ENCODE measurements at regions not wholly inside any gene's neighbourhood (a gene's known extent, or its start where the extent isn't known, plus 50 kb on each side); places are given as distances from the start of the nearest gene placed in this dataset.

- ATAC-seq (no peak), DNase-seq (ENCODE audit: missing footprints) (no peak)
- intact Hi-C loops (cut with DNase I), result no loop called here
Observed at GRCh38 chr1:71203241-71203640, 122.4 kb upstream of the ZRANB2 start.

- no peak for ATAC-seq
- intact Hi-C loops (cut with DNase I), result no loop called here
- DNase-seq (ENCODE audit: missing footprints), result no peak
Observed at GRCh38 chr1:71200503-71200902, 119.7 kb upstream of the ZRANB2 start.

DNA sequence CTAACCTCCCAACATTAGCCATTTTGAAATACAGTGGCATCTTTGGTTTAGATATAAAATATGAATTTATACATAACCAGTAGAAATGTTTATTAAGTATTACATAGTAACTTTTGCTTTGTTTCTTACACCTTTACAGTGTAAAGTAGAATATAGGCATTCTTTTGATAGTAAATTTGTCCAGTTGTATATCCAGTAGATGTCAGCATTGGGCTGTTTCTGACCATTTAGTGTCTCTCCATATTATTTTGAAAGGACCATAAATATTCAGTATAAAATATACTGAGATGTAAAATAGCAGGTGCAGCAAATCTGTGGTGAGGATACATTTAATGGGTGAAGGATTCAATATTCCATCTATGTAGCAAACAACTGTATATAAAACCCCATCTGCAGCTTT is 115.8 kb upstream of the ZRANB2 start:
- intact Hi-C loops (cut with DNase I), result loop anchor here (5.0 to 10.0 kb wide), 2 partner anchors 326 to 838 kb away; no protein-coding TSS in a partner anchor

DNA sequence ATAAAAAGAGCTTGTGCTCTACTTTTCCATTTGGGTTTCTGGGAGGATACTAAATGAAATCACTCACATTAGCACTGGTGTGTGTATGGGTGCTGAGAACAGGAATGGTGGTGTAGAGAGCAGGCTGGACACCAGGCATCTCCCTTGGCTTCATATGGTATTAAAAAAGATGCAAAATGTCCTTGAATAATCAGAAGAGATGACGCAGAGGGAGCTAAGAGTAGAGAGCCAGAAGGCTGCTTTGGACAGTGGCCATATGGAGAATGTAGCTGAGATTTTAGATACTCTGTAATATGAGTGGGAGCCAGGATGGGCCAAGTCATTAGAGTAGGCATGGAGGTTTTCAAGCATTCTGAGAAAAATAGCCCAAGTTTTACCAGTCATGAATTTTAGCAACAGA is 112.3 kb upstream of the ZRANB2 start:
- ATAC-seq, result peak; percentile 82
- DNase-seq (ENCODE audit: missing footprints), result no peak
- intact Hi-C loops (cut with DNase I), result loop anchor here (10.0 kb wide), 1 partner anchor 842 kb away; no protein-coding TSS in a partner anchor

More for the DNA sequence above, 115.8 kb upstream of the ZRANB2 start:
- DNase-seq (ENCODE audit: missing footprints), result no peak
- ATAC-seq, result peak; percentile 47

DNA sequence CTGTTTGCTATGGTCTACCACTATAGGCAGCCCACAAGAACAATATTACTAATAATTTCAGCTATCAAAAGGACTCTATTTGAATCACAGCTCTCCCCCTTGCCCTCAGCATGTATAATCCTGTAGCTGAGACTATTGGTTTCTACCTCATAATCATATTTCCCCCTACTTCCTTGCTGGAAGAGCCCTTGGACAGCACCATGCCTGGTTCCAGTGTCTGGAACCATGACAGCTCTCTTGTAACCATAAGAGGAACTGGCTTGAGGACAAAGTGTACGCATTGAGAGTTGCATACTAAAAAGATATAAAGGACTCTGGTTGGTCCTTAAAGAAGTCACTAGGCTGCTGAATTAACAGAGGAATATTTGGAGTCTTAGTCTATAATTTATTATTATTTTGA is 110.7 kb upstream of the ZRANB2 start:
- DNase-seq (ENCODE audit: missing footprints) (no peak), ATAC-seq (no peak)
- intact Hi-C loops (cut with DNase I), result loop anchor here (10.0 kb wide), 1 partner anchor 843 kb away; no protein-coding TSS in a partner anchor

- ATAC-seq (no peak), DNase-seq (ENCODE audit: missing footprints) (no peak)
- intact Hi-C loops (cut with DNase I), result loop anchor here (10.0 kb wide), 1 partner anchor 844 kb away; no protein-coding TSS in a partner anchor
Observed at GRCh38 chr1:71190843-71191242, 110.0 kb upstream of the ZRANB2 start.

GRCh38 chr1:71184410-71184809 is 103.6 kb upstream of the ZRANB2 start:
- no peak for DNase-seq (ENCODE audit: missing footprints)
- intact Hi-C loops (cut with DNase I), result no loop called here
- no peak for ATAC-seq

- DNase-seq (ENCODE audit: missing footprints) (no peak), ATAC-seq (no peak)
- intact Hi-C loops (cut with DNase I), result no loop called here
Observed at GRCh38 chr1:71179997-71180396, 99.2 kb upstream of the ZRANB2 start.

- intact Hi-C loops (cut with DNase I), result no loop called here
- no peak for ATAC-seq
Observed at GRCh38 chr1:71170925-71171324, 90.1 kb upstream of the ZRANB2 start.

DNA sequence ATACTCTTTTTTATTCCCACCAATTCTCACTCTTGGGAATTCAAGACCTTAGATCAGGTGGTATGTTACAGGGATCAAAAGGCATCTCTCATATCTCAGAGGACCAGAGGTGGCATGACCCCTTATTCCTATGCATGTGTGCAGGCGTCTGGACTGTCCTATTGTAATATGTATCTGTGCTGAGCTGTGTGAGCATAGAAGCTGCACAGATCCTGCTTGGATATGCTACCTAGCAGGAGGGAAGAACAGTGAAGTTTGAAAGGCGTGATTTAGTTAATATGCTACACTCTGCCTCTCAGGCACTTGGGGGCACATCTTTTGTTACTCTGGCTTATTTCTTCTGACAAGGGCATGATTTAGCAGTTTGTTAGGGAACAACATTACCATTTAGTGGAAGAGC is 86.7 kb upstream of the ZRANB2 start:
- no peak for ATAC-seq
- intact Hi-C loops (cut with DNase I), result no loop called here
- DNase-seq (ENCODE audit: missing footprints), result no peak

More at GRCh38 chr1:71170925-71171324, 90.1 kb upstream of the ZRANB2 start:
- DNase-seq (ENCODE audit: missing footprints), result no peak

DNA sequence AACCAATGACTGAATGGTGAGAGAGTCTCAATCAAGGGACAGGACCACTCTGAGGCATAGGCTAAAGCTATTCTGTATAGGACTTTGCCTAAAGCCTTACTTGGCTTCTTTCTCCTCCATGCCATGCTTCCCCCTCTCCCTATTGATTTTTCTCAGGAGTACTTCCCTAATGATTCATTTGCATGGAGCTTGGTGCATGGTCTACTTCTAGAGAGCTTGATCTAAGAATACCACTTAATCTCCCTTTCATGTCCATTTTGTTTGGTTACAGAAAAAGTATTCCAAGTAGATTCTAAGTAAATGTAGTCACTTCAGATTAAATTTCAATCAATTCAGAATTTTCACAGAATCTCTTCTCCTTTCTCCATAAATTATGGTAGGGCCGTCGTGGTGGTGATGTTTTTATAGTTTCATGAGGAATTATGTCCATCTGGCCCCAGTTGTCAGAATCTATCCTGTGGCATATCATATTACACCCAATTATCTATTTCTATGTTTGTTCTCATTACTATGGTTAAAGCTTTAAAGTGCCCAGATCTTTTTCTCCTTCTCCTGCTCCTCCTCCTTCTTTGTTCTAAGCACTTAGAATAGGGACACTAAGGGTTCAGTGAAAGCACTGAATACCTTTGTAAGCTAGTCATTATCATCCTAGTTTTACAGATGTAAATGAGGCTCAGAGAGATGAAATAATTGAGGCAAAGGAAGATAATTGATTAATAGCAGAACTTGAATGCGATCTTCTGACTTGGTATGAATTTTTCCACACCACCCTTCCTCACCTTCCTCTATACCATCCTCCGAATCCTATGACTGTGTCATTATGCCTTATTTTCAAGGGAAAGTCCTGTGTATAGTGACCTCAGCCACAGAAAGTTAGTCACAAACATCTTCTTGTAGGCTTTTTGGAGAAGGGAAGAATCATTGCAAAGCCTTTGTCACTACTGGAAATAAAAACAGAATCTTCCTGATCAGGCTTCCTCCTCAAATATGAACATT is 85.6 kb upstream of the ZRANB2 start:
- DNase-seq (ENCODE audit: missing footprints), result no peak
- intact Hi-C loops (cut with DNase I), result no loop called here
- no peak for ATAC-seq

GRCh38 chr1:71157715-71158114 is 76.9 kb upstream of the ZRANB2 start:
- ATAC-seq (no peak), DNase-seq (ENCODE audit: missing footprints) (no peak)
- intact Hi-C loops (cut with DNase I), result no loop called here

DNA sequence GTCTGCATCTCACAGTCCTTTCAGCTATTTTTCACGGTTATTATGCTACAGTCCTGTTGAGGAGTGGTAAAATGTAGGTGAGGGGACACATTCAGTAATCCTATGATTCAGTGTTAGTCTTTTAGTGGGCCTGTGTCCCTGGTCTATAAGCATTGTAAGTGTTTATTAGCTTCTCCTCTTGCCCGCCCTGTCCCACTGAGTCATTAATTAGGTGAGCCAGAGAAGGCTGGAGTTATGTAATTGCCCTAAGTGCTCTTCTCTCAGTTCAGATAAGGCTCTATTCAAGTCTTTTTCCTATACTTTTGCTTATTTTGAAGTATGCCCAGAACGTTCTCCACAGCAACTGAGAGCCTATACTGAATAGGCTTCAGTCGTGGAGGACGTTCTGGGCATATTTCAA is 76.3 kb upstream of the ZRANB2 start:
- DNase-seq (ENCODE audit: missing footprints), result no peak
- no peak for ATAC-seq
- intact Hi-C loops (cut with DNase I), result no loop called here

GRCh38 chr1:71156590-71156989 is 75.8 kb upstream of the ZRANB2 start:
- ATAC-seq (no peak), DNase-seq (ENCODE audit: missing footprints) (no peak)
- intact Hi-C loops (cut with DNase I), result no loop called here

DNA sequence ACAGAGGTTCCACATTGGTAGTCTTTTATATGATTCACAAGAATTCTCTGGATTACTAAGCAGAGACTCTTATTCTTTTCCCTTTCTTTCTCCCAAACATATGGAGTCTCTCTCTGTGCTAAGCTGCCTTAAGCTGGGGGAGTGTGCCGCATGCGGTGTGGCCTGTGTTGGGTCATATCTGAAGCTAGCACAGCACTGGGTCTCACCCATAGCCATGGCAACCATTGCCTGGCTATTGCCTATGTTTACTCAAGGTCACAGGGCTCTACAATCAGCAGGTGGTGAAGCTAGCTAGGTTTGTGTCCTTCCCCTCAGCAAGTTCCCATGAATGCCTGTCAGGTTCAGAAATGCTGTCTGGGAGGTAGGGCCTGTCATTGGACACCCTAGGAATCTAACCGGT is 73.6 kb upstream of the ZRANB2 start:
- intact Hi-C loops (cut with DNase I), result no loop called here
- no peak for DNase-seq (ENCODE audit: missing footprints)
- ATAC-seq, result no peak

DNA sequence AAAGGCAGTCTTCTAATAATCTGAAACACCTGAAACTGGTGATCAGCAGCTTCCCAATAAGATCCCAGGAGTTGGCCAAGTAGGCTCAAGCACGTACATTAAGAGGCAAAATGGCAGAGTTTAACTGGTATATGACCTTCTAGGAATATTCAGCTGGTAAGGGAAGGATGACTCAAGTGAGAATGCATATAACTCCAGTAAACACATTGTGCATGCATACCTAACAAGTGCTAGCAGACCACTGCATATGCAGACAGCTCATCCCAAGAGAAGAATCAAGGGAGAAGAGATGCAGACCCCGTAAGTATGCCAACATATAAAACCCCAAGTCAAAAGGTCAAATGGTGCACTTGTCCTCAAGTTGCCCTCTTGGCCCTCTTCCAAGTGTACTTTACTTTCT is 73.0 kb upstream of the ZRANB2 start:
- DNase-seq (ENCODE audit: missing footprints) (no peak), ATAC-seq (no peak)
- intact Hi-C loops (cut with DNase I), result no loop called here

GRCh38 chr1:71147637-71148360 is 67.0 kb upstream of the ZRANB2 start:
- intact Hi-C loops (cut with DNase I), result no loop called here
- DNase-seq (ENCODE audit: missing footprints), result no peak
- no peak for ATAC-seq

- intact Hi-C loops (cut with DNase I), result no loop called here
- DNase-seq (ENCODE audit: missing footprints) (no peak), ATAC-seq (no peak)
Observed at GRCh38 chr1:71135571-71135970, 54.7 kb upstream of the ZRANB2 start.

All from Right ventricle myocardium inferior (tissue), 1 donor.